Nephron (organoid): ENCODE measurements at regions not wholly inside any gene's neighbourhood (a gene's known extent, or its start where the extent isn't known, plus 50 kb on each side); places are given as distances from the start of the nearest gene placed in this dataset.
A peak's percentile ranks its signal among the peaks of the same experiment; 100 is the strongest.
"Not testable (repeated sequence)": the region's sequence is repeated elsewhere in the genome, so short reads cannot be mapped to it uniquely, and the experiment has no call there.

Experiments
- H3K27ac Mint-ChIP-seq, 3 experiments: 2 replicates each; pipeline ENCODE4 v1.8.0; 2020; ENCODE audit warnings: mixed read lengths in 3 of 3, mild to moderate bottlenecking in 2 of 3, moderate library complexity in 1 of 3
- H3K27me3 Mint-ChIP-seq: 2 replicates; pipeline ENCODE4 v1.8.0; 2021; ENCODE audit warnings: low read depth, mild to moderate bottlenecking, moderate library complexity, mixed read lengths
- H3K36me3 Mint-ChIP-seq: 2 replicates; pipeline ENCODE4 v1.8.0; 2020; ENCODE audit warnings: low read depth, mixed read lengths
- H3K4me1 Mint-ChIP-seq: 2 replicates; pipeline ENCODE4 v1.8.0; 2020; ENCODE audit warnings: mixed read lengths
- H3K4me3 Mint-ChIP-seq, 3 experiments: 2 replicates each; pipeline ENCODE4 v1.8.0; 2020; ENCODE audit warnings: mild to moderate bottlenecking in 3 of 3, mixed read lengths in 3 of 3, moderate library complexity in 2 of 3
- H3K9me3 Mint-ChIP-seq: 2 replicates; pipeline ENCODE4 v1.8.0; 2020; ENCODE audit warnings: mixed read lengths
- TF ChIP-seq, protein P1 (sequence below), 3 experiments: fragments of 200-600 bp; sonication (generic); IDR thresholded peaks; one replicate each; pipeline ENCODE4 v1.5.0; 2021; ENCODE audit warnings: antibody characterized with exemption in 3 of 3; ENCODE audit not compliant: unreplicated experiment in 3 of 3

DNA sequence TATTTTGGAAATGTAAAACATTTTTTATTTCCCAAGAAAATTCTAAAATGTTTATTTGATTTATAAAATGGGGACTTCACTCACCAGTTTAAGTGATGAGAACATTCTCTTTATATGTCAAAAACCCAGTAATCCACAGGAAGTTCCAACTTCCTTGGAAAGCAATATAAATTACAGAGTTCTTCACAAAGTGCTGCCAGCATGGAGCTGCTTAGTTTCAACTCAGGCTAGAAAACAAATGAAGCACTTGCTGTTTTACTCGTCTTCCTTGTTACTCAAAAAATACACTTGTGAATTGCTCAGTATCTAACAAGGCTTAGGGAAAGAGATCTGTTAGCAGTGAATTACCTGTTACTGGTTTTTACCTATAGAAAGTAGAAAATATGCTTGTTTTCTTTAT is 942.7 kb upstream of the MDGA2 start:
- Mint-ChIP-seq H3K4me3 (no peak overlapping the region), H3K9me3 (no peaks in the 10 kb centered on the region), H3K27me3 (no peaks in the 10 kb centered on the region), H3K36me3 (no peaks in the 10 kb centered on the region), H3K4me1 (no peaks in the 10 kb centered on the region), H3K27ac (no peak overlapping the region)
- TF ChIP-seq, protein P1, sequence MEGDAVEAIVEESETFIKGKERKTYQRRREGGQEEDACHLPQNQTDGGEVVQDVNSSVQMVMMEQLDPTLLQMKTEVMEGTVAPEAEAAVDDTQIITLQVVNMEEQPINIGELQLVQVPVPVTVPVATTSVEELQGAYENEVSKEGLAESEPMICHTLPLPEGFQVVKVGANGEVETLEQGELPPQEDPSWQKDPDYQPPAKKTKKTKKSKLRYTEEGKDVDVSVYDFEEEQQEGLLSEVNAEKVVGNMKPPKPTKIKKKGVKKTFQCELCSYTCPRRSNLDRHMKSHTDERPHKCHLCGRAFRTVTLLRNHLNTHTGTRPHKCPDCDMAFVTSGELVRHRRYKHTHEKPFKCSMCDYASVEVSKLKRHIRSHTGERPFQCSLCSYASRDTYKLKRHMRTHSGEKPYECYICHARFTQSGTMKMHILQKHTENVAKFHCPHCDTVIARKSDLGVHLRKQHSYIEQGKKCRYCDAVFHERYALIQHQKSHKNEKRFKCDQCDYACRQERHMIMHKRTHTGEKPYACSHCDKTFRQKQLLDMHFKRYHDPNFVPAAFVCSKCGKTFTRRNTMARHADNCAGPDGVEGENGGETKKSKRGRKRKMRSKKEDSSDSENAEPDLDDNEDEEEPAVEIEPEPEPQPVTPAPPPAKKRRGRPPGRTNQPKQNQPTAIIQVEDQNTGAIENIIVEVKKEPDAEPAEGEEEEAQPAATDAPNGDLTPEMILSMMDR (IDR thresholded peaks at IDR 0.05; ENCODE audit: unreplicated experiment in 3 of 3): no peak

DNA sequence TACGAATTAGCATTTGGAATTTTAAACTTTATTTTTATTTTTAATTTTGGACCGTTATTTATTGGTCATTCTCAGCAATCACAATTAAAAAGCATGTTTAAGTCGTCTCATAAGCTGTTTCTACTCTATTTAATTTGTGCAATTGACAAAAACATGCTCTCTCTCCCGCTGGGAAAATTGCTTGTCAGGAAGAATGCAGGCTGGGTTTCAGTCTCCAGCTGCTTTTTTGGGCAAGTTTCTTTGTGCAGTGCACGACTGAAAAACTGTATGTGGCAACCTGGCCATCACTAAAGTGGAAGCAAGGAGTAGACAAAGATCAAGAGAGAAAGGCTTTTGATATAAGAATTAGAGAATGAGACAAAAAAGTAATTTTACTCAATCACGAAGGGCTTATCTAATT is 941.5 kb upstream of the MDGA2 start:
- Mint-ChIP-seq H3K27ac (no peak overlapping the region), H3K4me1 (no peaks in the 10 kb centered on the region), H3K4me3 (no peak overlapping the region), H3K9me3 (no peaks in the 10 kb centered on the region), H3K36me3 (no peaks in the 10 kb centered on the region), H3K27me3 (no peaks in the 10 kb centered on the region)
- TF ChIP-seq, protein P1 (IDR thresholded peaks at IDR 0.05; ENCODE audit: unreplicated experiment in 3 of 3): no peak

DNA sequence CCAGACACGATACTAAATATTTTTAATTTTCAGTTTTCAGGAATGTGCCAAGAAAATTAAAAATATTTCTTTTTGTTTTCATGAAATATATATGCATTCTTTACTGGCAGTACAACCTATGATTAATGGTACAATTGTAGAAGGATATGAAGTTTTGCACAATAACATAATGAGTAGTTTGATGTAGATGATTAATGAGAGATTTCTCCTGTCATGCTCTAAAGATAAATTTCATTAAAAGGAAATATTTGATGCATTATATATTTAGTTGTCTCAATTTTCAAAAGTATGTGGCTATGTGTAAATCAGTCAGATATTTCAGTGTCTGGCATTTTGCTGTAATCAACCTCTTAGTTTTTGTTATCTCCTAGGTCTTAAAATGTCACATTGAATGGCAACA is 940.2 kb upstream of the MDGA2 start:
- H3K36me3 Mint-ChIP-seq: no peaks in the 10 kb centered on the region
- no peaks in the 10 kb centered on the region for H3K27me3 Mint-ChIP-seq
- H3K4me3 Mint-ChIP-seq: no peak overlapping the region
- TF ChIP-seq, protein P1 (IDR thresholded peaks at IDR 0.05; ENCODE audit: unreplicated experiment in 3 of 3): no peak
- peak overlapping the region in 1 of 3 experiments; percentile 6 for H3K27ac Mint-ChIP-seq
- no peaks in the 10 kb centered on the region for H3K4me1 Mint-ChIP-seq
- H3K9me3 Mint-ChIP-seq: peaks cover 9% of the 10 kb centered on the region

DNA sequence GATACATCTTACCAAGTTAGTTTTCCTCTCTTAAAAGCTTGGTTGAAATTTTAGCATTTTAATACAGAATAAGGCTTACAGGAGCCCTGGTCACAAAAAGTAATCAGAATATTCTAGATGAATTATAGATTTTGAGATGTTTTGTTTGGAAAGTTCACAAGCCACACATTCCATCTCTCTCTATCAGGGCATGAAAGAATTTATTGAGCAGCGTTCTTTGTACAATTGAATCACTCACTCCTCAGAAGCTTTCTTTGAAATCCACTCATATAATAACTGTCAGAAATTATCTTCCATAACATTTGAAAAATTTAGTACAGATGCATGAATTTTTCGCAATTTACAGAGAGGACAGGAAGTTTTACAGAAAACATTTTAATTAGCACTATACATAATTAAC is 938.6 kb upstream of the MDGA2 start:
- TF ChIP-seq, protein P1 (IDR thresholded peaks at IDR 0.05; ENCODE audit: unreplicated experiment in 3 of 3): no peak
- Mint-ChIP-seq H3K4me3 (no peak overlapping the region), H3K27ac (no peak overlapping the region), H3K27me3 (no peaks in the 10 kb centered on the region), H3K4me1 (no peaks in the 10 kb centered on the region), H3K9me3 (peaks cover 20% of the 10 kb centered on the region), H3K36me3 (no peaks in the 10 kb centered on the region)

DNA sequence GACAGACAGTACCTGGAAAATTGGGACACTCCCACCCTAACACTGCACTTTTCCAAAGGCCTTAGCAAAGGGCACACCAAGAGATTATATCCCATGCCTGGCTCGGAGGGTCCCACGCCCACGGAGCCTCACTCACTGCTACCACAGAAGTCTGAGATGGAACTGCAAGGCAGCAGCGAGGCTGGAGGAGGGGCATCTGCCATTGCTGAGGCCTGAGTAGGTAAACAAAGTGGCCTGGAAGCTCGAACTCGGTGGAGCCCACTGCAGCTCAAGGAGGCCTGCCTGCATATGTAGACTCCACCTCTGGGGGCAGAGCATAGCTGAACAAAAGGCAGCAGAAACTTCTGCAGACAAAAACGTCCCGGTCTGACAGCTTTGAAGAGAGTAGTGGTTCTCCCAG is 931.6 kb upstream of the MDGA2 start:
- H3K4me3 Mint-ChIP-seq, H3K36me3 Mint-ChIP-seq, H3K27me3 Mint-ChIP-seq, H3K27ac Mint-ChIP-seq, H3K4me1 Mint-ChIP-seq: not testable (repeated sequence)
- peaks cover 35% of the 10 kb centered on the region for H3K9me3 Mint-ChIP-seq

DNA sequence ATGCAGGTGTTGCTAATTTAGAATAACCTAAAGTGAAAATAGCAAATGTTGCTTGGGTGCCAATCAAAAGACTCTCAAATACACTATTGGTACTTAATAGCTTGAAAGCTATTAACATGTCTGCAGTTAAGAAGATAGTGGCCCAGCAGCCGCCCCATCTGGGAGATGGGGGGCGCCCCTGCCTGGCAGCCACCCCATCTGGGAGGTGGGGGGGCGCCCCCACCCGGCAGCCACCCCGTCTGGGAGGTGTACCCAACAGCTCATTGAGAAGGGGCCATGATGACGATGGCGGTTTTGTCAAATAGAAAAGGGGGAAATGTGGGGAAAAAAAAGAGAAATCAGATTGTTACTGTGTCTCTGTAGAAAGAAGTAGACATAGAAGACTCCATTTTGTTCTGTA is 923.1 kb upstream of the MDGA2 start:
- H3K27ac Mint-ChIP-seq: no peak overlapping the region
- H3K36me3 Mint-ChIP-seq: no peaks in the 10 kb centered on the region
- TF ChIP-seq, protein P1 (IDR thresholded peaks at IDR 0.05; ENCODE audit: unreplicated experiment in 3 of 3): no peak
- H3K4me1 Mint-ChIP-seq: no peaks in the 10 kb centered on the region
- H3K9me3 Mint-ChIP-seq: no peaks in the 10 kb centered on the region
- no peaks in the 10 kb centered on the region for H3K27me3 Mint-ChIP-seq
- H3K4me3 Mint-ChIP-seq: no peak overlapping the region
